HCT116 (cell line): ENCODE measurements at regions not wholly inside any gene's neighbourhood (a gene's known extent, or its start where the extent isn't known, plus 50 kb on each side); places are given as distances from the start of the nearest gene placed in this dataset.

Source experiments
- ATAC-seq: fragments of 200-7000 bp; cut with Tn5 transposase; 2 replicates; pipeline ENCODE4 v1.9.1; 2020; ENCODE audit warnings: mild to moderate bottlenecking, moderate library complexity
- BruUV-seq: library from RNA; stranded (reverse); fragments of 400-500 nt; replicated peaks from 2 replicates; lab custom pipeline; 2021; lab: Mats Ljungman, UMichigan
- CTCF ChIA-PET: fragments of 300-600 bp; sonication (Branson Sonifier 250); formaldehyde crosslinking; loops from one replicate; lab custom pipeline; 2021; ENCODE audit warnings: antibody characterized with exemption; lab: Charles Lee
- POLR2A ChIA-PET: fragments of 300-600, 350-600 bp; sonication (Branson Sonifier 250); formaldehyde crosslinking; loops from one replicate; lab custom pipeline; 2021; ENCODE audit warnings: antibody characterized with exemption; lab: Charles Lee
- RAD21 ChIA-PET, 2 experiments: fragments of 300-600 bp; sonication (Branson Sonifier 250); formaldehyde crosslinking; loops; one replicate each; lab custom pipeline; 2023; ENCODE audit warnings: low total read pairs in 2 of 2; ENCODE audit not compliant: uncharacterized antibody in 2 of 2, unreplicated experiment in 2 of 2, low non-redundant PET in 1 of 2; lab: Charles Lee
- DNase-seq: peaks from one replicate; pipeline ENCODE4 v3.0.0-alpha.2; 2010; ENCODE audit warnings: low read depth, low spot score
- H2AFZ ChIP-seq: fragments of 200-600 bp; shearing (Covaris generic), sonication (generic); 2 replicates; pipeline ENCODE4 v1.6.1; 2017; ENCODE audit warnings: low read depth, mixed run types, mixed read lengths, antibody characterized with exemption, low read length; ENCODE audit not compliant: poor library complexity, severe bottlenecking
- H3K27ac ChIP-seq: 2 replicates; pipeline ENCODE4 v1.5.1; 2012; ENCODE audit warnings: low read depth, low read length
- H3K27me3 ChIP-seq: fragments of 200-600 bp; sonication (generic); 2 replicates; pipeline ENCODE4 v1.6.1; 2016; ENCODE audit warnings: mixed run types, low read length, mixed read lengths; ENCODE audit not compliant: insufficient read depth
- H3K36me3 ChIP-seq, 2 experiments: fragments of 200-500 bp in 1 of 2; fragments of 200-600 bp in 1 of 2; sonication (Bioruptor generic) in 1 of 2; sonication (generic) in 1 of 2; 2 replicates each; pipeline versions ENCODE4 v1.5.1 to v1.6.1; 2014 to 2016; ENCODE audit warnings: low read length in 2 of 2, inconsistent platforms in 1 of 2, mixed read lengths in 1 of 2, mixed run types in 1 of 2; ENCODE audit not compliant: insufficient read depth in 2 of 2, control insufficient read depth in 1 of 2
- H3K4me1 ChIP-seq, 2 experiments: fragments of 200-600 bp in 1 of 2; sonication (generic) in 1 of 2; 2 replicates each; pipeline versions ENCODE4 v1.5.1 to v1.6.1; 2012 to 2017; ENCODE audit warnings: low read length in 2 of 2, inconsistent platforms in 1 of 2, mild to moderate bottlenecking in 1 of 2, mixed read lengths in 1 of 2, mixed run types in 1 of 2, moderate library complexity in 1 of 2; ENCODE audit not compliant: insufficient read depth in 2 of 2, control insufficient read depth in 1 of 2
- H3K4me2 ChIP-seq: fragments of 200-600 bp; sonication (generic); 2 replicates; pipeline ENCODE4 v1.6.1; 2017; ENCODE audit warnings: mixed run types, low read length, mixed read lengths
- H3K4me3 ChIP-seq, 2 experiments: fragments of 200-600 bp in 1 of 2; sonication (generic) in 1 of 2; replicated peaks in 1 of 2; 2 replicates each; pipeline ENCODE4 v1.5.1; 2011 to 2016; ENCODE audit warnings: low read length in 2 of 2, control low read depth in 1 of 2, low read depth in 1 of 2, mild to moderate bottlenecking in 1 of 2, mixed read lengths in 1 of 2, mixed run types in 1 of 2
- H3K79me2 ChIP-seq: fragments of 200-600 bp; sonication (generic); 2 replicates; pipeline ENCODE4 v1.6.1; 2017; ENCODE audit warnings: mild to moderate bottlenecking, mixed run types, low read length, moderate library complexity, mixed read lengths; ENCODE audit not compliant: insufficient read depth
- H3K9ac ChIP-seq: fragments of 200-600 bp; sonication (generic); 2 replicates; pipeline ENCODE4 v1.6.1; 2016; ENCODE audit warnings: low read length, mixed read lengths
- H3K9me2 ChIP-seq: fragments of 200-600 bp; sonication (generic), shearing (Covaris generic); 2 replicates; pipeline ENCODE4 v1.6.1; 2017; ENCODE audit warnings: mixed run types, mild to moderate bottlenecking, moderate library complexity; ENCODE audit not compliant: insufficient read depth
- H3K9me3 ChIP-seq, 2 experiments: fragments of 200-500 bp in 1 of 2; fragments of 200-600 bp in 1 of 2; sonication (Bioruptor generic) in 1 of 2; sonication (generic) in 1 of 2; 2 replicates each; pipeline ENCODE4 v1.6.1; 2014 to 2017; ENCODE audit warnings: low read length in 2 of 2, mixed read lengths in 2 of 2, inconsistent platforms in 1 of 2, low read depth in 1 of 2, mild to moderate bottlenecking in 1 of 2, mixed run types in 1 of 2, moderate library complexity in 1 of 2; ENCODE audit not compliant: control insufficient read depth in 1 of 2, insufficient read depth in 1 of 2
- H4K20me1 ChIP-seq: fragments of 200-600 bp; sonication (generic), shearing (Covaris generic); 2 replicates; pipeline ENCODE4 v1.6.1; 2017; ENCODE audit warnings: mixed run types, mild to moderate bottlenecking, moderate library complexity; ENCODE audit not compliant: insufficient read depth
- ELF1 ChIP-seq: IDR thresholded peaks from 2 replicates; pipeline ENCODE4 v1.6.1; 2012; ENCODE audit warnings: low read depth, borderline replicate concordance
- EZH2phosphoT487 ChIP-seq: fragments of 200-600 bp; IDR thresholded peaks from 2 replicates; pipeline ENCODE4 v1.6.1; 2018; ENCODE audit warnings: antibody characterized with exemption, borderline replicate concordance
- FOSL1 ChIP-seq: IDR thresholded peaks from 2 replicates; pipeline ENCODE4 v1.6.1; 2012; ENCODE audit warnings: low read depth
- SIN3A ChIP-seq: IDR thresholded peaks from 2 replicates; pipeline ENCODE4 v1.6.1; 2012; ENCODE audit warnings: low read depth
- TCF7L2 ChIP-seq: IDR thresholded peaks from 2 replicates; pipeline ENCODE4 v1.7.0; 2011; ENCODE audit warnings: borderline replicate concordance, inconsistent platforms; ENCODE audit not compliant: insufficient read depth, insufficient read length; ENCODE audit errors: extremely low read depth
- ZFX ChIP-seq: fragments of 450-650 bp; IDR thresholded peaks from 2 replicates; pipeline ENCODE4 v1.6.1; 2017
- intact Hi-C: fragments of 100-400 bp; cut with micrococcal nuclease; formaldehyde crosslinking; loops from 2 replicates; pipeline ENCODE4 v1.10.0; 2022
- TF ChIP-seq, protein P1 (sequence below), 3 experiments: fragments of 200-600 bp in 1 of 3; sonication (generic) in 1 of 3; IDR thresholded peaks in 2 of 3; conservative IDR thresholded peaks in 1 of 3; 2 replicates each; pipeline ENCODE4 v1.5.1; 2012 to 2017; ENCODE audit warnings: low read depth in 2 of 3, low read length in 2 of 3, antibody characterized with exemption in 1 of 3, borderline replicate concordance in 1 of 3, control low read depth in 1 of 3, mild to moderate bottlenecking in 1 of 3, mixed read lengths in 1 of 3, mixed run types in 1 of 3, moderate library complexity in 1 of 3; ENCODE audit not compliant: insufficient read depth in 1 of 3
- TF ChIP-seq, protein P2 (sequence below): IDR thresholded peaks from 2 replicates; pipeline ENCODE4 v1.6.1; 2012; ENCODE audit warnings: low read depth
- TF ChIP-seq, protein P3 (sequence below): IDR thresholded peaks from 2 replicates; pipeline ENCODE4 v1.6.1; 2012

DNA sequence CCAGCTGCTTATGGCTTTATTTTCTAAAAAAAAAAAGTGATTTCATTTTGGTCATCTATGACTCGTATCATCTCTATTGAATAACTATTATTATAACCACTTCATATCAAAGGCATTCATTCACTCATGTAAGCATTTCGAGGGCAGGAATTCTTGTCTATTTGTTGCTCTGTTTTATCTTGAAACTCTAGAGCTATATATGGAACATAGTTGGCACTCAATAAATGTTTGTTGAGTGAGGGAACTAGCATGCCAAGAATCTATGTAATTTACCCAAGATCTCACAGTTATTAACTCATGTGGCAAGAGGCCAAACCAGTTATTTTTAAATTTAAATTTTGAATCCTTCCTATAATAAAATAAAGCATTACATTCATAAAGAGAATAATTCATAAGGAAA is 470.1 kb downstream of the TMX3 start:
- RAD21 ChIA-PET = no interaction called here
- CTCF ChIA-PET = no interaction called here
- BruUV-seq = no TSS peak
- Histone ChIP-seq H3K9ac (no peak overlapping the region), H3K27ac (no peak overlapping the region), H3K9me3 (peaks cover 3 to 20% of the 10 kb centered on the region in 2 experiments; a peak in 2 of 4 replicates), H3K9me2 (no peaks in the 10 kb centered on the region), H3K79me2 (no peaks in the 10 kb centered on the region), H3K4me2 (no peak overlapping the region), H4K20me1 (no peaks in the 10 kb centered on the region), H2AFZ (no peak overlapping the region)
- intact Hi-C loops = no loop called here
- no peak for TF ChIP-seq ELF1
- TF ChIP-seq EZH2phosphoT487 = no peak
- TF ChIP-seq ZFX = no peak
- TF ChIP-seq, protein P1, sequence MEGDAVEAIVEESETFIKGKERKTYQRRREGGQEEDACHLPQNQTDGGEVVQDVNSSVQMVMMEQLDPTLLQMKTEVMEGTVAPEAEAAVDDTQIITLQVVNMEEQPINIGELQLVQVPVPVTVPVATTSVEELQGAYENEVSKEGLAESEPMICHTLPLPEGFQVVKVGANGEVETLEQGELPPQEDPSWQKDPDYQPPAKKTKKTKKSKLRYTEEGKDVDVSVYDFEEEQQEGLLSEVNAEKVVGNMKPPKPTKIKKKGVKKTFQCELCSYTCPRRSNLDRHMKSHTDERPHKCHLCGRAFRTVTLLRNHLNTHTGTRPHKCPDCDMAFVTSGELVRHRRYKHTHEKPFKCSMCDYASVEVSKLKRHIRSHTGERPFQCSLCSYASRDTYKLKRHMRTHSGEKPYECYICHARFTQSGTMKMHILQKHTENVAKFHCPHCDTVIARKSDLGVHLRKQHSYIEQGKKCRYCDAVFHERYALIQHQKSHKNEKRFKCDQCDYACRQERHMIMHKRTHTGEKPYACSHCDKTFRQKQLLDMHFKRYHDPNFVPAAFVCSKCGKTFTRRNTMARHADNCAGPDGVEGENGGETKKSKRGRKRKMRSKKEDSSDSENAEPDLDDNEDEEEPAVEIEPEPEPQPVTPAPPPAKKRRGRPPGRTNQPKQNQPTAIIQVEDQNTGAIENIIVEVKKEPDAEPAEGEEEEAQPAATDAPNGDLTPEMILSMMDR (IDR thresholded peaks at IDR 0.05 in 2 of 3, conservative IDR thresholded peaks at IDR 0.05 in 1 of 3; ENCODE audit: borderline replicate concordance in 1 of 3, insufficient read depth in 1 of 3, low read depth in 2 of 3, low read length in 2 of 3) = no peak
- TF ChIP-seq SIN3A = no peak
- TF ChIP-seq TCF7L2 = no peak
- TF ChIP-seq, protein P2, sequence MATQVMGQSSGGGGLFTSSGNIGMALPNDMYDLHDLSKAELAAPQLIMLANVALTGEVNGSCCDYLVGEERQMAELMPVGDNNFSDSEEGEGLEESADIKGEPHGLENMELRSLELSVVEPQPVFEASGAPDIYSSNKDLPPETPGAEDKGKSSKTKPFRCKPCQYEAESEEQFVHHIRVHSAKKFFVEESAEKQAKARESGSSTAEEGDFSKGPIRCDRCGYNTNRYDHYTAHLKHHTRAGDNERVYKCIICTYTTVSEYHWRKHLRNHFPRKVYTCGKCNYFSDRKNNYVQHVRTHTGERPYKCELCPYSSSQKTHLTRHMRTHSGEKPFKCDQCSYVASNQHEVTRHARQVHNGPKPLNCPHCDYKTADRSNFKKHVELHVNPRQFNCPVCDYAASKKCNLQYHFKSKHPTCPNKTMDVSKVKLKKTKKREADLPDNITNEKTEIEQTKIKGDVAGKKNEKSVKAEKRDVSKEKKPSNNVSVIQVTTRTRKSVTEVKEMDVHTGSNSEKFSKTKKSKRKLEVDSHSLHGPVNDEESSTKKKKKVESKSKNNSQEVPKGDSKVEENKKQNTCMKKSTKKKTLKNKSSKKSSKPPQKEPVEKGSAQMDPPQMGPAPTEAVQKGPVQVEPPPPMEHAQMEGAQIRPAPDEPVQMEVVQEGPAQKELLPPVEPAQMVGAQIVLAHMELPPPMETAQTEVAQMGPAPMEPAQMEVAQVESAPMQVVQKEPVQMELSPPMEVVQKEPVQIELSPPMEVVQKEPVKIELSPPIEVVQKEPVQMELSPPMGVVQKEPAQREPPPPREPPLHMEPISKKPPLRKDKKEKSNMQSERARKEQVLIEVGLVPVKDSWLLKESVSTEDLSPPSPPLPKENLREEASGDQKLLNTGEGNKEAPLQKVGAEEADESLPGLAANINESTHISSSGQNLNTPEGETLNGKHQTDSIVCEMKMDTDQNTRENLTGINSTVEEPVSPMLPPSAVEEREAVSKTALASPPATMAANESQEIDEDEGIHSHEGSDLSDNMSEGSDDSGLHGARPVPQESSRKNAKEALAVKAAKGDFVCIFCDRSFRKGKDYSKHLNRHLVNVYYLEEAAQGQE = no peak
- no peak for TF ChIP-seq FOSL1
- TF ChIP-seq, protein P3, sequence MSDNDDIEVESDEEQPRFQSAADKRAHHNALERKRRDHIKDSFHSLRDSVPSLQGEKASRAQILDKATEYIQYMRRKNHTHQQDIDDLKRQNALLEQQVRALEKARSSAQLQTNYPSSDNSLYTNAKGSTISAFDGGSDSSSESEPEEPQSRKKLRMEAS = no peak
- TF ChIP-seq, all 23 proteins: peak for 0
- Histone ChIP-seq H3K27me3 (no peaks in the 10 kb centered on the region), H3K36me3 (no peaks in the 10 kb centered on the region), H3K4me1 (no peaks in the 10 kb centered on the region), H3K4me3 (no peak overlapping the region)
- DNase-seq (no peak), ATAC-seq (no peak)
- POLR2A ChIA-PET = no interaction called here
